ENCODE measurements at regions not wholly inside any gene's neighbourhood (a gene's known extent, or its start where the extent isn't known, plus 50 kb on each side); places are given as distances from the start of the nearest gene placed in this dataset.

- H3K4me3 ChIP-seq (ENCODE audit: low read length in 3 of 3) = no peak overlapping the region
- H3K36me3 ChIP-seq (ENCODE audit: control insufficient read depth in 2 of 3, insufficient read depth in 3 of 3, low read length in 3 of 3) = no peaks in the 10 kb centered on the region
- DNase-seq = no peak
- no peak for TF ChIP-seq CTCF (IDR thresholded peaks at IDR 0.05; ENCODE audit: borderline replicate concordance, extremely low read depth, insufficient read depth)
- intact Hi-C loops (cut with DNase I) = no loop called here
- no peaks in the 10 kb centered on the region for H3K27me3 ChIP-seq (ENCODE audit: control insufficient read depth, insufficient read depth, low read length)
- H3K9me3 ChIP-seq (ENCODE audit: control insufficient read depth in 2 of 3, insufficient read depth in 1 of 3, low read length in 3 of 3) = no peaks in the 10 kb centered on the region
- H3K4me1 ChIP-seq (ENCODE audit: control insufficient read depth in 2 of 3, insufficient read depth in 2 of 3, low read depth in 1 of 3, low read length in 3 of 3) = no peaks in the 10 kb centered on the region
- H3K27ac ChIP-seq (ENCODE audit: low read depth in 2 of 2, low read length in 2 of 2) = no peak overlapping the region
- no peak for FAIRE-seq
- H3K9ac ChIP-seq (ENCODE audit: low read length in 3 of 3) = no peak overlapping the region
Measured at GRCh38 chr6:121020656-121021055, 313.6 kb downstream of the TBC1D32 start.

- FAIRE-seq (no peak), DNase-seq (no peak)
- Histone ChIP-seq H3K9ac (ENCODE audit: low read length in 3 of 3) (no peak overlapping the region), H3K36me3 (ENCODE audit: control insufficient read depth in 2 of 3, insufficient read depth in 3 of 3, low read length in 3 of 3) (no peaks in the 10 kb centered on the region), H3K27ac (ENCODE audit: low read depth in 2 of 2, low read length in 2 of 2) (no peak overlapping the region), H3K9me3 (ENCODE audit: control insufficient read depth in 2 of 3, insufficient read depth in 1 of 3, low read length in 3 of 3) (no peaks in the 10 kb centered on the region), H3K4me3 (ENCODE audit: low read length in 3 of 3) (no peak overlapping the region), H3K4me1 (ENCODE audit: control insufficient read depth in 2 of 3, insufficient read depth in 2 of 3, low read depth in 1 of 3, low read length in 3 of 3) (no peaks in the 10 kb centered on the region), H3K27me3 (ENCODE audit: control insufficient read depth, insufficient read depth, low read length) (no peaks in the 10 kb centered on the region)
- intact Hi-C loops (cut with DNase I) = no loop called here
- TF ChIP-seq CTCF (IDR thresholded peaks at IDR 0.05; ENCODE audit: borderline replicate concordance, extremely low read depth, insufficient read depth) = no peak
Measured at GRCh38 chr6:121008553-121008952, 325.7 kb downstream of the TBC1D32 start.

GRCh38 chr6:121006024-121006423 lies 328.3 kb downstream of the TBC1D32 start:
- Histone ChIP-seq H3K27me3 (ENCODE audit: control insufficient read depth, insufficient read depth, low read length) (no peaks in the 10 kb centered on the region), H3K9ac (ENCODE audit: low read length in 3 of 3) (no peak overlapping the region), H3K9me3 (ENCODE audit: control insufficient read depth in 2 of 3, insufficient read depth in 1 of 3, low read length in 3 of 3) (no peaks in the 10 kb centered on the region), H3K27ac (ENCODE audit: low read depth in 2 of 2, low read length in 2 of 2) (no peak overlapping the region), H3K4me3 (ENCODE audit: low read length in 3 of 3) (no peak overlapping the region), H3K36me3 (ENCODE audit: control insufficient read depth in 2 of 3, insufficient read depth in 3 of 3, low read length in 3 of 3) (no peaks in the 10 kb centered on the region), H3K4me1 (ENCODE audit: control insufficient read depth in 2 of 3, insufficient read depth in 2 of 3, low read depth in 1 of 3, low read length in 3 of 3) (no peaks in the 10 kb centered on the region)
- DNase-seq (no peak), FAIRE-seq (no peak)
- TF ChIP-seq CTCF (IDR thresholded peaks at IDR 0.05; ENCODE audit: borderline replicate concordance, extremely low read depth, insufficient read depth) = no peak
- intact Hi-C loops (cut with DNase I) = no loop called here

- FAIRE-seq (no peak), DNase-seq (peak in 2 of 5 donors; percentile 25 to 36)
- H3K27ac ChIP-seq (ENCODE audit: low read depth in 2 of 2, low read length in 2 of 2) = no peak overlapping the region
- H3K27me3 ChIP-seq (ENCODE audit: control insufficient read depth, insufficient read depth, low read length) = no peaks in the 10 kb centered on the region
- no peak overlapping the region for H3K4me3 ChIP-seq (ENCODE audit: low read length in 3 of 3)
- intact Hi-C loops (cut with DNase I) = no loop called here
- no peak overlapping the region for H3K9ac ChIP-seq (ENCODE audit: low read length in 3 of 3)
- H3K4me1 ChIP-seq (ENCODE audit: control insufficient read depth in 2 of 3, insufficient read depth in 2 of 3, low read depth in 1 of 3, low read length in 3 of 3) = no peaks in the 10 kb centered on the region
- no peaks in the 10 kb centered on the region for H3K9me3 ChIP-seq (ENCODE audit: control insufficient read depth in 2 of 3, insufficient read depth in 1 of 3, low read length in 3 of 3)
- no peaks in the 10 kb centered on the region for H3K36me3 ChIP-seq (ENCODE audit: control insufficient read depth in 2 of 3, insufficient read depth in 3 of 3, low read length in 3 of 3)
- TF ChIP-seq CTCF (IDR thresholded peaks at IDR 0.05; ENCODE audit: borderline replicate concordance, extremely low read depth, insufficient read depth) = no peak
Measured at GRCh38 chr6:121000381-121000780, 333.9 kb downstream of the TBC1D32 start.

Measured in kidney (tissue), 13 donors.